CD4-positive, alpha-beta T cell treated with Interferon gamma for 1 hour (primary cell): ENCODE measurements at regions not wholly inside any gene's neighbourhood (a gene's known extent, or its start where the extent isn't known, plus 50 kb on each side); places are given as distances from the start of the nearest gene placed in this dataset.
"Not testable (repeated sequence)": the region's sequence is repeated elsewhere in the genome, so short reads cannot be mapped to it uniquely, and the experiment has no call there.

Source experiments
- DNase-seq: peaks from one replicate; pipeline ENCODE4 v3.0.0-alpha.2; 2020

DNA sequence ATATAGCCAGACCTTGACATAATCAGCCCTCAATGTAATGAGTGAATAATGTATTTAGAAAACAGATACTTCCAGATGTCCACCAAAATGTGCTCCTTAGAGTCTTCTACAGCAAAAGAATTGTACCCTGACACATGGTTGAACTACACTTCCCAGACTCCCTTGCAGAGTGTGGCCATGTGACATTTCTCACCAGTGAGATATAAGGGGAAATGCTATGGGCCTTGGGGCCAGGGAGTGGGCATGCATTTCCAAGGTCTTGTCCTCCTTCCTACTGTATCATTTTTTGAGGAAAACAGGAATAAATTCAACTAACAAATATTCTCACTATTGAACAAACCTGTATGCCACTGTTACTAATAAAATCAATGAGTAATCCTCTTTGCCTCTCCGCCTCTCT is 211.4 kb upstream of the SMLR1 start:
- no peak for DNase-seq

DNA sequence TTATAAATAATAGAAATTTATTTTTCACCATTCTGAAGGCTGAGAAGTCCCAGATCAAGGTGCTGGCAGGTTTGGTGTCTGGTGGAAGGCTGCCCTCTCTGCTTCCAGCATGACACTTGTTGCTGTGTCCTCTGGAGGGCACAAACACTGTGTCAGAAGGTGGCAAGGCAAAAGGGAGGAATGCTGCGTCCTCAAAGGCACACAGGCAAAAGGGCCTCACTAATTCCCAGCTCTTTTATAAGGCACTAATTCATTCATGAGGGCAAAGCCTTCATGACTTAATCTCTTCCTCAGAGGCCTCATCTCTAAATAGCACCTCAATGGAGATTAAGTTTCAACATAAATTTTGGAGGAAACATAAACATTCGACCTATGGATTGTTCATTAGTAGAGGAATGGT is 209.5 kb upstream of the SMLR1 start:
- no peak for DNase-seq

DNA sequence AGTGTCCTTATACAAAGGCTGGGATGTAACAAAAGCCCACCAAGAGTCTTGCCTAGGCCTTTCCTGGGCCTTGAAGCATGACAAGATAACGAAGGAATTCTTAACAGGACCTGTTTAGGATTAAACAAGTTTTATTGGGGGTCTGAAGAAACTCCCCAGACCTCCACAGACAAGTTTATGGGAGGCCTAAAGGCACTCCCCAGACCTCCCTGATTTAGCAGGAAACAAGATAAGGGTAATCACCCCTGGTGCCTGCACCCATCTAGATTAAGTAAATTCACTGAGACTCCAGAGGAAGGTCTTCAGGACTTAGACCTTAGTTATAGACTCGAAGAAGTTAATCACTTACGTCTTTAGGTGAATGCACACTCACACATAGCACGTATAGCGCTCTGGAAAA is 208.4 kb upstream of the SMLR1 start:
- not testable (repeated sequence) for DNase-seq

DNA sequence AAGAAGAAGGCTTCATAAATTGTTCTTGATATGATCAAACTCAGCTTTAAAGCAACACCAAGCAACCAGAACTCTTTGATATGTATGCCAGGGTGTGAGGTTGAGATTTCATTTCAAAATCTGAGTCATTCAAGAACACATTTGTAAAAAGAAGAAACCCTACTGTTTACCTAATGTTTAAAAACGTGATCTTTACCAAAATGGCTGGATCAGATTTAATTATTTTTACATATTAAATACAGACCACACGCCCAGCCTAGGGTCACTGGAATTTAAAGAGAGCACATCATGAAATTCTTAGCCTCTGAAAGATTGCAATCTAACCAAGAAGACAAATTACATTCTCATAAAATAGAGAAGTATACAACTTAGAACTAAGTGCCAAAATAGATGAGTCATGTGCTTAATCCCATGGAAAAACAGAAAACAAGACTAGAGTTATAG is 206.8 kb upstream of the SMLR1 start:
- DNase-seq = no peak

DNA sequence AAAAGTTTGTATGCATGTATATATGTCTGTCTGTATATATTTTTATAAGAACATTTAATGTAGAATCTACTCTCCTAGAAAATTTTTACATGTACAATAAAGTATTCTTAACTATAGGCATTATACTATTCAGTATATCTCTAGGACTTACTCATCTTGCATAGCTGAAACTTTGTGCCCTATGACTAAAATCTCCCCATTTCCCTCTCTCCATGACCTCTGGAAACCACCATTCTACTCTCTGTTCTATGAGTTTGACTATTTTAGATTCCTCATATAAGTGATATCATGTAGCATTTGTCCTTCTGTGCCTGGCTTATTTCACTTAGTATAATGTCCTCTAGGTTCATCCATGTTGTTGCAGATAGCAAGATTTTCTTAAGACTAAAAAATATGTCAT is 205.1 kb upstream of the SMLR1 start:
- DNase-seq = no peak

DNA sequence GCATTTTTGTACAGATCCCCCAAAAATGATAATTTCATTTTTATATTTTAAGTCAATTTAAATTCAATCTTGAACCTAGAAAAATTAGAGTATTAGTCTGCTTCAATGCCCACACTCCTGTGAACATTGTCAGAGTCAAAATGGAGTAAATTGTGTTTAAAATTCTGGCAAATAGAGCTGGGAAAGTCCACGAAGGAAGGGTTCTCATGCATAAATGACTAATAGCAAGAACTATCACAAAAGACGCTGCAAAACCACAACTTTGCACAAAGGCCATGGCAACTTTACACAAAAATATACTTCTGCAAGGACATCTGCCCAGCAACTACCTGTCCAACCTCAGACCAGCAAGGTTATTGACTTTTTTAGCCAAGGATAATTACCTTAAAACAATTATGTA is 203.2 kb upstream of the SMLR1 start:
- no peak for DNase-seq

DNA sequence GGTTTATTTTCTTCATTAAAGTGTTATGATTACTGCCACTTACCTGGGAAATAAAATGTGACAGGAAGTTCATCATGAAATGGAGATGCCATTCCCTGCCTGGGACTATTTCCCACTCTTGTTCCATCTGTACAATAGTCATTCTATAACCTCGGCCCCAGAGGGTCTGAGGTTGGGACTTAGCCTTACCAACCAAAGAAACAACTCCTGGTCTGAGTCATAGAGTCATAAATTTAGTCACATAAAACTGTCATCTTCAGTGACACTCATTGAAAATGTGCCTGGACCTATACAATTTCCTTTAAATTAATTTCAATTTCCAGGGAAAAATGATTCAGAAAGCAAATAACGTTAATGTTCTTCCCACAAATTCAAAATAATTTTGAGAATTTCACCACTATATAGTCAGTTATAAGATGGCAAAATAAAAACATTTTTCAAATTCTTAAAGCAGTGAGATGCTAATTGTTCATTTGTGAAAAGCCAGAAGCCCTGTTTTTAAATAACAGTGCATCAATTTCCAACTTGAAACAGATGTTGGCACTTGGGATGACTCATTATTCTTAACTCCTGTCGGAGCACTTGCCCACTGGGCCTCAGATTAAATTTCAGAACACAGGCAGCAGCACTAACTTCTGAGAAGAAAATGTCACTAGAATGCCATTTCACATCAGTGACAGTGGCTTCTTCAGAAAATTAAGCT is 201.2 kb upstream of the SMLR1 start:
- no peak for DNase-seq

DNA sequence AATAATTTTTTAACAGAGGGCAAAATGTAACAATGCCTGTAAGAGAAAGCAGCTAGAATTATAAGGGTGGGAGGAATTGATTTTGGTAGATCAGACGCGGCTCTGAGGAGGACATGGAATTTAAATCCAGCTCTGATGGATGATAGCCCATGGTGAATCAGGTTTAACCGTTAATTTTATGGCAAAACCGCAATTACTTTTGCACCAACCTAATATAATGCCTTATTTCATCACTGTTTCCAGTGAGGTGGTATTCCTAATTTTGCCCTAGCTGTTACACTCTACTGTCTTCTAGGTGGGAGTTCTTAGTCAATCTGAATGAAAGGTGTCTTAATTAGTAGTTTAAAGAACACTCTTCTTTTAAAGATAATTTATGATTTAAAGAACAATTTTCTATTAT is 198.3 kb upstream of the SMLR1 start:
- DNase-seq = no peak

DNA sequence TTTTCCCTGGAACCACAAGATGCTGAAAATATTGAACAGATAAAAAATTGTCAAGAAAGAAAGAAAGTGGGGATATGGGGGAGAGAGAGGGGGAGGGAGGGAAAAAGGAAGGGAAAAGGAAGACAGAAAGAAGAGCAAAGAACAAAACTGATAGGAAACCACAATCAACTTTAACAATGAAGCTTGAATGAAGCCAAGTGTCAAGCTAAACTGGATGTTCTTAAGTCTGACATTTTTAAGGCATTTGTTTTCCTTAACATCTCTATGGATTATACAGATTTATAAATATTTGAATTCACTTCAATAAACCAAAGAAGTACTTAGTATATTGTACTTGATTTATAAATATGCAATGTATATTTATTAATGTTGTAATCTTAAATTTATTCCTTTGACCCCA is 197.6 kb upstream of the SMLR1 start:
- no peak for DNase-seq

DNA sequence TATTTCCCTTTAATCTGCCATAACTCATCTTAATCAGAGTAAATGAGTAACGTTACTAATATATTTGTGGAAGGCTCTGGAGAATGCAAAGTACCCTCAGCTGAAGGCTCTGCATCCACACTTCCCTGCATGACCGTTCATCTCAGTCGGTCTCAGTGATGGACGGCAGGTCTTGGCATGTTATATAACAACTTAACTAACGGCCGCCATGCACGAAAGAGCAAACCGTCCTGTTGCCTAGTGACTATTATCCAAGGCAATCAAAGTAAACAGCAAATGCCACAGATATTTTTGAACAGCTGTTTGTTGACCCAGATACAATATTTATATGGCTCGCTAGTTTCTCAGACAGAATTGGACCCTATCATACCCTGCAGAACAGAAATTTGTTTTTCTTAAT is 194.9 kb upstream of the SMLR1 start:
- no peak for DNase-seq

DNA sequence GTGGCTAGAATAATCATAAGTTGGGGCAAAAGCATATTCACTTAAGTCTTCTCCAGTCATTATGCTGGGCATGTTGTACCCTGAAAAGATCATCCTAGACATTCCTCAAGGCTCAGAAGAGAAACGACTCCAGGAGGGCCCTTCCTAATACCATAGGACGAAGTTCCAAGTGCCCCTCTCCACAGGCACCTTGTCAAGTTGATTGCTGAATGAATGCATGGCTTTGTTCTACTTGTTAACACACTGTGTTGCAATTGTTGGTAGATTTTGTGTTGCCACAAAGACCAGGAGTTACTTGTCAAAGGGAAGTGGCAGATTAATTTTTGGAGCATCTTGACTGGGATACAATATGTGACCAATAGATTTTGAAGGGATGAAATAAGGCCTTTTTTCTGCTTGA is 194.3 kb upstream of the SMLR1 start:
- no peak for DNase-seq

DNA sequence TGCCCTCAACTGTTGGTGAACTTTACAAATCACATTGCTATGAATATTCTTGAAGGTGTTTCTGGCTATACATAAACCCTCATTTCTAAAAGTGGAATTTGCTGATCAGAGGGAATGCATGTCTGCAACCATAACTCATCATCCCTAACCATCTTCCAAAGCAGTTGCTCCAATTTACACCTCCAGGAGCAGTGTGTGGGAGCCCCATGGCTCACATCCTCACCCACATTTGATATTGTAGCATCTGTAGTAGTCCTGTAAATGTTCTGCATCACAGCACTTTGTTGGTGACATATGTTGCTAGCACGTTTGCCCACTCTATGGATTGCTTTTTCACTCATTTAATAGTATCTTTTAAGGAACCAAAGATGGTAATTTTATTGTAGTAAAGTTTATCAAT is 183.8 kb upstream of the SMLR1 start:
- DNase-seq = no peak

DNA sequence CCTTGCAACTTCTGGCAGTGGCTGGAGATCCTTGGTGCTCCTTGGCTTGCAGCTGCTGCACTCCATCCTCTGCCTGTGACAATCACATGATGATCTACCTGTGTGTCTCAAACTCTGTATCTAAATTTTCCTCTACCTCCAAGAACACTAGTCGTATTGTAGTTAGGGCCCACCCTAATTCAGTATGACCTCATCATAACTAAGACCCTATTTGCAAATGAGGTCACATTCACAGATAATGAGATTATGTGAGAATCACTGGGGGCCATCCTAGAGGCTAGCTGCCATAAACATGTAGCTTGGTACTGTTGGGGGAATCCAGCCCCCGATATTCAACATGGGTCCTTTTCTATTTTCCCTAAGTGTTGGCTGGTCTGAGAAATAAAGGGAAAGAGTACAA is 183.0 kb upstream of the SMLR1 start:
- DNase-seq = no peak

DNA sequence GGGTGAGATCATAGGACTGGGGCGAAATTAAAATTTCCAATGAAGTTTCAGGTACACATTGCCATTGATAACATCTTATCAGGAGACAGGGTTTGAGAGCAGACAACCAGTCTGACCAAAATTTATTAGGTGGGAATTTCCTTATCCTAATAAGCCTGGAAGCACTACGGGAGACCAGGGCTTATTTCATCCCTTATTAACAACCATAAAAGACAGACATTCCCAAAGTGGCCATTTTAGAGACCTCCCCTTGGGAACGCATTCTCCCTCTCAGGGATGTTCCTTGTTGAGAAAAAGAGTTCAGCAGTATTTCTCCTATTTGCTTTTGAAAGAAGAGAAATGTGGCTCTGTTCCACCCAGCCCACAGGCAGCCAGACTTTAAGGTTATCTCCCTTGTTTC is 182.4 kb upstream of the SMLR1 start:
- not testable (repeated sequence) for DNase-seq

DNA sequence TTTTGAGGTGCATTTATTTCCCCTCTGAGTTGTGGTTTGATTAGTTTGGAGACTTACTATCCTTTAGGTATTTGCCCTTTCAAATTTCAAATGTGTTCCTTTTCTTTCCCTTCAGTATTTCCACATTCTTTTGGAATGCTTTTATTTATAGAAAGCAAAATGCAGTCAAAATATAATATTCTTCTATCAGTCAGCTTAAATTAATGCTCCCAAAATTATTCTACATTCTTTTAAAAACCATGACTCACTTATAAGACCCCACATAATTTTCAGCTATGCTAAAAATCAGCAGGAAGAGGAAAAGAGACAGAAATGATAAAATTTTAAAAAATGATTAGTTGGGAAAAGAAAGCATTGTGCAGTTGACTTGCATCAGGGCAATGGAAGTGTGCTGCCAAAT is 180.0 kb upstream of the SMLR1 start:
- no peak for DNase-seq

DNA sequence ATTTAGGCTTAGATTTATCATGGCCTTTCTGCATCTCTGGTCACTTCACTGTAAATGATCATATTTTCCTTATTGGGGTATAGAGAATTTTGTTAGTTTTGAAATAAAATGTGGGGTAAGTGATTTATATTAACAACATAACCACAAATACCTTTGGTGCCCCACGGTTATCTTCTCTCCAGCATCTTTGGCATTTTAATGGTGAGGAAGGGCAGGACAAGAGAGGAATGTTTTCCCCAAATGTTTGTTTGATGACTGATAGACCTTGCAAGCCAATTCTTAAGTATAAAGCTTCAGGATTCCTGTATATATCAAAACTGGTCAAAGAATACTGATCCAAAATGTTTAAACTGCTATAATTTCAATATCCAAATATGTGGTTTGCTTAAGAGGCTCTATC is 171.6 kb upstream of the SMLR1 start:
- no peak for DNase-seq

DNA sequence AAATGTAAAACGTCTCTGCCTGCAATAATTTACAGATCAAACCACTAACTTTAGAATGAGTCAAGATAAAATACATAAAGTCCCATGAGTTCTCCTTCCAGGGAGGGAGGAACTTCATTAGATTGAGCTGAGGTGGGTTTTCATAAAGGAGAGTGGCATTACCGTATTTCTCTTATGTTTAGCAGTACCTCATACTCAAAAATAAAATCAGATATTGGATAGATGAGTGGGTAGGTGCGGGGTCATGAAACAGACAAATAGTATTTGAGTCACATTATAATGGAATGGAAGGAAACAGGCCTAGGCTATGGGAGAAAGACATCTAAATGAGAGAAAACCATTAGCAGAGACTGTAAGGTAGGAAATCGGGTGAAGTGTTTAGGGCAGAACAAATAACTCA is 166.1 kb upstream of the SMLR1 start:
- DNase-seq = no peak

DNA sequence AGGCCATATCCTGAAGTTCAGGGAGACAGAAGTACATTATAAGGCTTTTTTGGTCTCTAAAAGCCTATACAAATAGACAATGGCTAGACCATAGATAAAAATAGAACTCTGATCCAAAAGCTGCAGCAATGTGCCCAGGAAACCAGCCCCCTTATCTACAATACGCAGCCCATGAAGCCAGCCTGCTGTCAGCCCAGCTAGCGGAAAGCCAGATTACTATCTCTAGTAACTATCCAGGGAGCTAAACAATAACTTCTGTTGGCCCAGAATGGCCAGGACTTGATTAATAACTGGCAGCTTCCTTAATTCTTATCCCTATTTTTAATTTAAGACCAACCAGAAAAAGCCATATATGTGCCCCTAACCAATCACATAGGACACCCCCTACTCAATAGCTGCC is 160.4 kb upstream of the SMLR1 start:
- no peak for DNase-seq

DNA sequence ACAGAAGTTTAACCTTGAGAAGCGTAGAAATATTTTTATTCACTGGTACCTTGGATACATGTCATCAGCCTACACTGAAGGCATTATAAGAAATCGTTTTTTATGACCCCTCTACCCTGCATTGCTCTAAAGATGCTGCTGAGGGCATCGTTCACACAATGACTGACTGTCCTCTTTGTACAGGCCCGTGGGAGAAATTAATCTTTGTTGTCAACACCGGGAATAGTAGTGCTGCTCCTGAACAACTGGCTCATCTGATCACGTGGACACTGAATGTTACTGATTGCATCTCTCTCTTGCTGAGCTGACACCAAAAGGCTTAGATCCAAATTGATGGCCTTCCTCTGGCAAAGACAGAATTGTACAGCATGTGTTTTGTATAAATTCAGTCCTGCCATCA is 157.1 kb upstream of the SMLR1 start:
- DNase-seq = no peak

DNA sequence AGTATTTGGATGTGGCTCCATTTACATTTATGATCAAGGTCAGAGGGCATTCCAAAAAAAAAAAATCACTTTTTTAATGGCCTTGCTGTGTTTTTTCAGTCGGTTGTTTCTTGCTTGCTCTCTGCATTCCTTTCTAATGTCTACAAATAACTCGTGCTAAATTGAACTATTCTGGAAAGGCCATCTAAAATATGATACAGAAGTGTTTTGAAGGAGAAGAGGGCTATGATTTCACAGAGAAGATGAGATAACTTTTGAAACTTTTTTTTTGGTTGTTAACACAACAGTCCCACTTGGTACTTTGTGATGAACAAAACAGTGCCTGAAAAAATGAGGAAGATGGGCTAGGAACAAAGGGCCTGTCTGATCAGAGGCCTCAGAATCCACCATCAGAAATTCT is 156.1 kb upstream of the SMLR1 start:
- no peak for DNase-seq

DNA sequence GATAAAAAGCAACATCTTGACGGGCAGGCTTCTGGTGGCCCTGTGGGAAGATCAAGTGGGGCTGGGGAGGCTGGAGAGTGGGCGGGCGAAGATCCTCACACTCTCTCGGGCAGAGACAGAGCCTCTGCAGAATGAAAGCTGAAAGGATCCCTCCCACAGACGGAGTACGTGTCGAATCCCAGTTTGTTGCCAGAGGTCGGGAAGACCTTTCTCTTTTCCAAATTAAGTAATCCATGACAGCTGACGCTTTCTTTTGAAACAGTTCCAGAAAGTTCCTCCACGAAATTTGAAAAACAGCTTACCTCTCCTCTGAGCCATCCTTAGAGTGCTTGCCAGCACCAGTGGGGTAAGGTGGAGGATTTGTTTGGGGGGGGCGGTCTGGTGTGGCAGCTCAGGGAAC is 155.6 kb upstream of the SMLR1 start:
- no peak for DNase-seq

DNA sequence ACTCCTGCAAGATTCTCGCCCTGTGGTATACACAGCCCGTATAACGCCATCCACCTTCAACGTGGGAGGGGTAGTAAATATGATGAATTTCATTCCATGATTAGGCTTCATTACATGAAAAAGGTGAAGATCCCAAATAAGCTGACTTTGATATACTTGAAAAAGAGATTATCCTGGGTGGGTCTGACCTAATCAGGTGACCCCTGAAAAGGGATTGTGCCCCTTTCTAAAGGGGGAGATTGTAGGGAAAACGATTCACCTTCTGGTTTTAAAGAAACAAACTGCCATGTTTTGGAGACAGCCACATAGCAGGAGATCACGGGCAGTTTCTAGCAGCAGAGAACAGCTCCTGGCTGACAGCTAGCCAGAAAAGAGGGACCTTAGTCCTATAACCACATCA is 155.1 kb upstream of the SMLR1 start:
- no peak for DNase-seq

DNA sequence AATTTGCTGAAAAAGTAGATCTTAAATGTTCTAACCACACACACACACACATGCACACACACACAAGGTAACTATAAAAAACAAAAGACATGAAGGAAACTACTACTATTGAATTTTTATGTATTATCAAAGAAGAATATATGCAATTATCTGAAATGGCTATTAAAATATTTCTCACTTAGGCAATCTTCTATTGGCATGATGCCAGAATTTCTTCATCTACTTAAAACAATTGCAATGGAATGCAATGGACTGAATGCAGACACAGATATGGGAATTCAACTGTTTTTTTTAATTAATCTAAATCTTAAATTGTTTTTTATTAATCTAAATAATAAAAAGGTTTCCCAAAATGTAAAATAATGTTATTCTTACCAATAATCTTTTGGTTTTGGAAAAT is 152.6 kb upstream of the SMLR1 start:
- no peak for DNase-seq

DNA sequence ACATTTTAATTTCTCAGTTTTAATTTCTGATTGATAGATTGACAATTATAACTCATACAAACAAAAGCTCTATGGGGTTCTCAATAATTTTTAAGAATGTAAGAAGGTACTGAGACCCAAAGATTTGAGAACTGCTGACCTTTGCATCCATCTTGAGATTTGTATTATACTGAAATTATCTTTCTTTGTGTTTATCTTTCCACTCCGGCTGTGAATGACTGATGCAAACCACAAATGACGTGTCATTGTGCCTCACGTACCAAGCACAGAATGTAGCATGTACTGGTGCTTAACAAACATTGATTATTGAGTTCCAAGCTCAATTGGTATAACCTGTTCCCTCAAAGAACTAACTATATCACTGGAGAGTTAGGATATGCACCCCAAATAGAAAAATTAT is 152.1 kb upstream of the SMLR1 start:
- no peak for DNase-seq

DNA sequence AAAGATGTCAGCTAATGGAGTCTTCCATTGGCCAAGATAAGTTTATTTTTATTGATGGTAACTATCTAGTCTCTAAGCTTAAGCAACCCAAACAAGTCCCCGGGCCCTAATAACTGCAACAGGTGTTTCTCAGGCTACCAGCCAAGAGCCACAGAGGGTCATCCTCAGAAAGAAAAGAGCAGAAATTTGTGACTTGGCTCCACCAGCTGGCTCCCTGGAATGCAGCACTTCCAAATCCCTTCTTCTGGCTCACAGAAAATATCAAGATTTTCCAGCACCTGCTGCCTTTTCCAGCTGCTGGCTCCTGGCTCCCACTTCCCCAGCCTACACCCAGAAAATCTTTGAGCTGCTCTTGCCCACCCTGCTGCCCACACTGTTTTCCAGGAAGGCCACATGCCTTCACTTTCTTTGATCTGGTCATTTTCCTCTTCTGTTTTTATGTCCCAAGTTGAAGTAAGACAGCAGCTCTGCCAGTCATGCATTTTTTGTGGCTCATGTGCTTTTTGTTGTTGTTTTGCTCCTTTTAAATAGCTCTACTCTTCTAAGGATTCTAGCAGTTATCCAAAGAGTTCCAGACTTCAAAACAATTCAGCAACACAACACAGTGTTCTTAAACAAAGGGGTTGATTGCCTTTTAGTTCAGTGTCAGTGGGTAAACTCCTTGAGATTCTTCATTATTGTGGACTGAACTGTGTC is 151.0 kb upstream of the SMLR1 start:
- no peak for DNase-seq
